Keratinocyte (primary cell): ENCODE measurements at regions not wholly inside any gene's neighbourhood (a gene's known extent, or its start where the extent isn't known, plus 50 kb on each side); places are given as distances from the start of the nearest gene placed in this dataset.

Experiments
- DNase-seq: peaks from one replicate; pipeline ENCODE4 v3.0.0-alpha.2; 2011; ENCODE audit warnings: low read depth, missing footprints, low spot score
- FAIRE-seq: peaks from 2 replicates; lab custom pipeline; 2011; peaks lifted over from hg19 to GRCh38; lab: Jason Lieb, UNC
- H2AFZ ChIP-seq: 2 replicates; pipeline ENCODE4 v1.6.0; 2012; ENCODE audit warnings: low read length, control low read depth, inconsistent platforms; ENCODE audit not compliant: control insufficient read depth
- H3K27ac ChIP-seq: 2 replicates; pipeline ENCODE4 v1.5.1; 2011; ENCODE audit warnings: low read length; ENCODE audit not compliant: control insufficient read depth, insufficient read depth
- H3K27me3 ChIP-seq: 3 replicates; pipeline ENCODE4 v1.6.0; 2011; ENCODE audit warnings: low read length; ENCODE audit not compliant: control insufficient read depth, insufficient read depth; ENCODE audit errors: extremely low read depth
- H3K36me3 ChIP-seq, 2 experiments: 2 replicates in 1 of 2; 3 replicates in 1 of 2; pipeline ENCODE4 v1.5.1; 2011; ENCODE audit warnings: low read length in 2 of 2, mild to moderate bottlenecking in 1 of 2; ENCODE audit not compliant: control insufficient read depth in 2 of 2, insufficient read depth in 2 of 2; ENCODE audit errors: extremely low read depth in 1 of 2
- H3K4me1 ChIP-seq: 3 replicates; pipeline ENCODE4 v1.5.1; 2011; ENCODE audit warnings: low read length; ENCODE audit not compliant: control insufficient read depth, insufficient read depth; ENCODE audit errors: extremely low read depth
- H3K4me2 ChIP-seq: 3 replicates; pipeline ENCODE4 v1.6.0; 2011; ENCODE audit warnings: low read depth, low read length; ENCODE audit not compliant: control insufficient read depth, insufficient read depth; ENCODE audit errors: extremely low read depth
- H3K4me3 ChIP-seq, 3 experiments: fragments of 200-600 bp in 1 of 3; sonication (generic) in 1 of 3; 2 replicates in 2 of 3; 3 replicates in 1 of 3; pipeline ENCODE4 v1.5.1; 2011 to 2016; ENCODE audit warnings: low read length in 3 of 3, mild to moderate bottlenecking in 3 of 3, control low read depth in 2 of 3, inconsistent platforms in 1 of 3, low read depth in 1 of 3, mixed read lengths in 1 of 3, mixed run types in 1 of 3, moderate library complexity in 1 of 3; ENCODE audit not compliant: control insufficient read depth in 2 of 3, insufficient read depth in 2 of 3; ENCODE audit errors: extremely low read depth in 1 of 3
- H3K79me2 ChIP-seq: 2 replicates; pipeline ENCODE4 v1.6.0; 2012; ENCODE audit warnings: low read length; ENCODE audit not compliant: control insufficient read depth, insufficient read depth
- H3K9ac ChIP-seq: 3 replicates; pipeline ENCODE4 v1.6.0; 2011; ENCODE audit warnings: low read length; ENCODE audit not compliant: control insufficient read depth, insufficient read depth; ENCODE audit errors: extremely low read depth
- H3K9me1 ChIP-seq: 3 replicates; pipeline ENCODE4 v1.6.0; 2011; ENCODE audit warnings: low read length; ENCODE audit not compliant: control insufficient read depth, insufficient read depth; ENCODE audit errors: extremely low read depth
- H3K9me3 ChIP-seq: 2 replicates; pipeline ENCODE4 v1.5.1; 2012; ENCODE audit warnings: low read depth, low read length; ENCODE audit not compliant: control insufficient read depth
- H4K20me1 ChIP-seq: 3 replicates; pipeline ENCODE4 v1.6.0; 2011; ENCODE audit warnings: low read length; ENCODE audit not compliant: control insufficient read depth, insufficient read depth; ENCODE audit errors: extremely low read depth
- CTCF ChIP-seq, 3 experiments: IDR thresholded peaks in 1 of 3; conservative IDR thresholded peaks in 1 of 3; optimal IDR thresholded peaks in 1 of 3; 2 replicates in 2 of 3; 3 replicates in 1 of 3; pipeline versions ENCODE3 to v1.5.1; 2011; ENCODE audit warnings: low read length in 3 of 3, mild to moderate bottlenecking in 3 of 3, moderate library complexity in 2 of 3, control low read depth in 1 of 3, inconsistent platforms in 1 of 3; ENCODE audit not compliant: insufficient read depth in 2 of 3; ENCODE audit errors: extremely low read depth in 1 of 3
- EZH2 ChIP-seq: IDR thresholded peaks from one replicate; pipeline ENCODE4 v1.6.1; 2012; ENCODE audit warnings: inconsistent platforms, mild to moderate bottlenecking, low read length, moderate library complexity
- dilution Hi-C: fragments of 300-500 bp; cut with MboI; formaldehyde crosslinking; loops from one replicate; pipeline ENCODE4 v1.7.0; 2020; ENCODE audit warnings: low sequenced_read_pairs; ENCODE audit not compliant: extremely low pct_ligation_motif_present

GRCh38 chr2:8532438-8532837, 149.4 kb upstream of the ID2 start:
- Histone ChIP-seq H3K79me2 (no peaks in the 10 kb centered on the region), H3K4me1 (no peaks in the 10 kb centered on the region), H3K9me3 (no peaks in the 10 kb centered on the region), H3K27ac (no peak overlapping the region), H3K4me2 (no peak overlapping the region), H3K4me3 (no peak overlapping the region), H4K20me1 (no peaks in the 10 kb centered on the region), H3K27me3 (peaks cover 3% of the 10 kb centered on the region), H3K36me3 (no peaks in the 10 kb centered on the region), H2AFZ (no peak overlapping the region), H3K9me1 (no peaks in the 10 kb centered on the region), H3K9ac (no peak overlapping the region)
- DNase-seq (no peak), FAIRE-seq (no peak)
- dilution Hi-C loops = no loop called here
- TF ChIP-seq EZH2 (no peak), CTCF (optimal IDR thresholded peaks at IDR 0.05 in 1 of 3, IDR thresholded peaks at IDR 0.05 in 1 of 3, conservative IDR thresholded peaks at IDR 0.05 in 1 of 3; ENCODE audit: extremely low read depth in 1 of 3, insufficient read depth in 2 of 3, low read length in 3 of 3) (no peak)

- Histone ChIP-seq H3K27me3 (no peaks in the 10 kb centered on the region), H4K20me1 (no peaks in the 10 kb centered on the region), H3K9me3 (no peaks in the 10 kb centered on the region), H3K4me3 (no peak overlapping the region), H3K4me2 (no peak overlapping the region), H3K9me1 (no peaks in the 10 kb centered on the region), H2AFZ (no peak overlapping the region), H3K79me2 (no peaks in the 10 kb centered on the region), H3K36me3 (no peaks in the 10 kb centered on the region), H3K27ac (no peak overlapping the region), H3K9ac (no peak overlapping the region), H3K4me1 (no peaks in the 10 kb centered on the region)
- FAIRE-seq (no peak), DNase-seq (no peak)
- dilution Hi-C loops = no loop called here
- no peak for TF ChIP-seq CTCF (optimal IDR thresholded peaks at IDR 0.05 in 1 of 3, IDR thresholded peaks at IDR 0.05 in 1 of 3, conservative IDR thresholded peaks at IDR 0.05 in 1 of 3; ENCODE audit: extremely low read depth in 1 of 3, insufficient read depth in 2 of 3, low read length in 3 of 3)
- TF ChIP-seq EZH2 = no peak
These were observed 147.9 kb upstream of the ID2 start for GRCh38 chr2:8533923-8534322.
